Natural killer cell (primary cell): ENCODE measurements at regions not wholly inside any gene's neighbourhood (a gene's known extent, or its start where the extent isn't known, plus 50 kb on each side); places are given as distances from the start of the nearest gene placed in this dataset.
A peak's percentile ranks its signal among the peaks of the same experiment; 100 is the strongest.

Experiments
- ATAC-seq, 3 donors: fragments of 150-1000 bp in 2 of 3; fragments of 200-7000 bp in 1 of 3; cut with Tn5 transposase; 1 replicate in 1 of 3; 2 replicates in 2 of 3; pipeline ENCODE4 v1.10.0; 2021; ENCODE audit warnings: mild to moderate bottlenecking in 2 of 3, moderate library complexity in 2 of 3
- DNase-seq, 2 donors: peaks; one replicate each; pipeline versions ENCODE4 v3.0.0 to v3.0.0-alpha.2; 2013 to 2021; ENCODE audit warnings: mixed read lengths in 1 of 2
- H3K27ac ChIP-seq: one replicate; pipeline ENCODE4 v1.5.1; 2013; ENCODE audit warnings: mild to moderate bottlenecking, low read length
- H3K27me3 ChIP-seq: one replicate; pipeline ENCODE4 v1.6.1; 2013; ENCODE audit warnings: low read length; ENCODE audit not compliant: control insufficient read depth, insufficient read depth
- H3K36me3 ChIP-seq: one replicate; pipeline ENCODE4 v1.6.1; 2013; ENCODE audit warnings: low read length; ENCODE audit not compliant: control insufficient read depth, insufficient read depth
- H3K4me1 ChIP-seq: one replicate; pipeline ENCODE4 v1.6.1; 2013; ENCODE audit warnings: low read length; ENCODE audit not compliant: control insufficient read depth, insufficient read depth
- H3K4me3 ChIP-seq: one replicate; pipeline ENCODE4 v1.5.1; 2013; ENCODE audit warnings: low read length
- H3K9me3 ChIP-seq: one replicate; pipeline ENCODE4 v1.6.1; 2013; ENCODE audit warnings: low read length; ENCODE audit not compliant: control insufficient read depth, insufficient read depth
- H3K27ac Mint-ChIP-seq, 2 donors: one replicate each; pipeline ENCODE4 v1.8.0; 2022; ENCODE audit warnings: mild to moderate bottlenecking in 2 of 2, mixed read lengths in 2 of 2, moderate library complexity in 1 of 2
- H3K27me3 Mint-ChIP-seq, 2 donors: one replicate each; pipeline ENCODE4 v1.8.0; 2022; ENCODE audit warnings: low read depth in 2 of 2, mixed read lengths in 2 of 2
- H3K36me3 Mint-ChIP-seq: one replicate; pipeline ENCODE4 v1.8.0; 2022; ENCODE audit warnings: mixed read lengths
- H3K4me1 Mint-ChIP-seq, 2 donors: one replicate each; pipeline ENCODE4 v1.8.0; 2022; ENCODE audit warnings: mixed read lengths in 2 of 2
- H3K4me3 Mint-ChIP-seq: one replicate; pipeline ENCODE4 v1.8.0; 2022; ENCODE audit warnings: mild to moderate bottlenecking, moderate library complexity, mixed read lengths
- H3K9me3 Mint-ChIP-seq, 2 donors: one replicate each; pipeline ENCODE4 v1.8.0; 2022; ENCODE audit warnings: mixed read lengths in 2 of 2
- WGBS: methylation state at CpG from one replicate; pipeline ENCODE4 v1.1.7; 2013; ENCODE audit warnings: missing lambda C conversion rate; ENCODE audit not compliant: insufficient coverage; 5-methylcytosine and 5-hydroxymethylcytosine counted together
- intact Hi-C: fragments of 100-400 bp; cut with micrococcal nuclease; formaldehyde crosslinking; loops from one replicate; pipeline ENCODE4 v1.14.2; 2022
- TF ChIP-seq, protein P1 (sequence below): fragments of 200-600 bp; IDR thresholded peaks from one replicate; pipeline ENCODE4 v1.8.0; 2022; ENCODE audit warnings: antibody characterized with exemption

DNA sequence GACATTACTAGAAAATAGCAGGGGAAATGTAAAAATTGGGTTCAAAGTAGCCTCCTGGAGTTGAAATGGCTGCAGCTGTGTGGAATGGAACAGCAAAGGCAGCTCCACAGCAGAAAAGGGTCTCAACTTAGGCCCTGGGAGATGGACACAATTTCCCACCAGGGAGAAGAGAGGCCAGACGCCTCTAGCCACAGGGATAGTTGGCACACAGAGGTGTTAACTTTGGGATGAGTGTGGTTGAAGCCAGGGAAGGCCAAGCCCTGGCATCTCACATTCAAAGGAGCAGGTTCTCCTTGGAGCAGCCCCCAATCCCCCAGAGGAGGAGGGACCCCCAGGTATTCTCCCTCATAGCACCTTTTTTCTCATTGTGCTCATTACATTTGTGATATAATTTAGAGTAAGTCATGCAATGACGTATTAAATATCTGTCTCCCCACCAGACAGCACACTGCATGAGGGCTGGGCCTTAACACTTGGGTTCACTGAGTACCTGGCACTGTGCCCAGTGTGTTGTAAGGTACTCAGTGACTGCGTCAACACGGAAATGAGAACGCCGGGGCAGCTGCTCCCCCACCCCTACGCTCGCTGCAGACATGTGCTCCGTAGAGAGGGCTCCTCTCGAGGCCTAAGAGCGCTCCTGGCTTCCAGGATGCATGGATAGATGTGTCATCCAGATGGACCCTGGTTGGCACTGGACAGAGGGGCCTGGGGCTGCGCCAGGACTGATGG lies 76.0 kb upstream of the CD93 start:
- Mint-ChIP-seq H3K4me3 (no peak overlapping the region), H3K9me3 (no peaks in the 10 kb centered on the region), H3K4me1 (peaks cover 8 to 11% of the 10 kb centered on the region in 2 donors), H3K27me3 (no peaks in the 10 kb centered on the region), H3K27ac (no peak overlapping the region), H3K36me3 (no peaks in the 10 kb centered on the region)
- Histone ChIP-seq H3K4me3 (no peak overlapping the region), H3K27ac (no peak overlapping the region), H3K4me1 (peaks cover 18% of the 10 kb centered on the region), H3K27me3 (no peaks in the 10 kb centered on the region), H3K36me3 (no peaks in the 10 kb centered on the region), H3K9me3 (no peaks in the 10 kb centered on the region)
- intact Hi-C loops: no loop called here
- TF ChIP-seq, protein P1, sequence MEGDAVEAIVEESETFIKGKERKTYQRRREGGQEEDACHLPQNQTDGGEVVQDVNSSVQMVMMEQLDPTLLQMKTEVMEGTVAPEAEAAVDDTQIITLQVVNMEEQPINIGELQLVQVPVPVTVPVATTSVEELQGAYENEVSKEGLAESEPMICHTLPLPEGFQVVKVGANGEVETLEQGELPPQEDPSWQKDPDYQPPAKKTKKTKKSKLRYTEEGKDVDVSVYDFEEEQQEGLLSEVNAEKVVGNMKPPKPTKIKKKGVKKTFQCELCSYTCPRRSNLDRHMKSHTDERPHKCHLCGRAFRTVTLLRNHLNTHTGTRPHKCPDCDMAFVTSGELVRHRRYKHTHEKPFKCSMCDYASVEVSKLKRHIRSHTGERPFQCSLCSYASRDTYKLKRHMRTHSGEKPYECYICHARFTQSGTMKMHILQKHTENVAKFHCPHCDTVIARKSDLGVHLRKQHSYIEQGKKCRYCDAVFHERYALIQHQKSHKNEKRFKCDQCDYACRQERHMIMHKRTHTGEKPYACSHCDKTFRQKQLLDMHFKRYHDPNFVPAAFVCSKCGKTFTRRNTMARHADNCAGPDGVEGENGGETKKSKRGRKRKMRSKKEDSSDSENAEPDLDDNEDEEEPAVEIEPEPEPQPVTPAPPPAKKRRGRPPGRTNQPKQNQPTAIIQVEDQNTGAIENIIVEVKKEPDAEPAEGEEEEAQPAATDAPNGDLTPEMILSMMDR: no peak
- ATAC-seq: peak; percentile 57 to 68 (median 67)
- 77% methylated on average over 11 of the region's 12 CpGs for WGBS
- DNase-seq: peak in 1 of 2 donors; percentile 51

DNA sequence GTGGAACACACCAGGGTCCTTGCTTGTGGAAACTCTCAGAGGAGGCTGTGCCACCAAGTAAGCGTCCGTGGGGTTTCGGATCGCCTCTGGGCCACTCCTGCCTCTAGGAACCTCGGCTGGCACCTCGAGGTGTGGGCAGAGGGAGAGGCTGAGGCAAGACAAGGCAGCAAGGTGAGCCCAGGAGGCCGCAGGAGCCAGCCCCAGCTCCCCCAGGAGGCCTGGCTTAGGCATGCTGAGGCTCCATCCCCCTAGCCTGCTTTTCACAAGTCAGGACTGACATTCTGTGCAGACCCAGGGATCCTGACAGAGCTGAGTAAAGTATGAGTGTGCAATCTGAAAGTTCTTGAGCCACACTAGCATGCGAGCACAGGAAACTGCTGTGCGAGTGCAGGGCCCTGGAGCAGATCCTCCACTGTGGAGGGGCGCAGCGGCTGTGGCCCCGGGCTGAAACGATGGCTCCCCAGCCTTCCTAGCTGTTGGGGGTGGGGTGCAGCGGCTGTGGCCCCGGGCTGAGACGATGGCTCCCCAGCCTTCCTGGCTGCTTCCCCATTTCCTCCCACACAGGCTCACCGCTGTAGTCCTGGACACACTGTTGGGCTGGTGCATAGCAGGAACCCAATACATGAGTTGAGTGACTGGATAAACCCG lies 75.2 kb upstream of the CD93 start:
- ATAC-seq (no peak), DNase-seq (no peak)
- peaks cover 18% of the 10 kb centered on the region for H3K4me1 ChIP-seq
- 47% methylated on average over 17 of the region's 18 CpGs for WGBS
- Mint-ChIP-seq H3K27ac (no peak overlapping the region), H3K4me3 (no peak overlapping the region), H3K4me1 (peaks cover 8 to 11% of the 10 kb centered on the region in 2 donors), H3K36me3 (no peaks in the 10 kb centered on the region), H3K27me3 (no peaks in the 10 kb centered on the region), H3K9me3 (no peaks in the 10 kb centered on the region)
- intact Hi-C loops: no loop called here
- H3K36me3 ChIP-seq: no peaks in the 10 kb centered on the region
- H3K27me3 ChIP-seq: no peaks in the 10 kb centered on the region
- no peak overlapping the region for H3K27ac ChIP-seq
- H3K4me3 ChIP-seq: no peak overlapping the region
- TF ChIP-seq, protein P1: no peak
- H3K9me3 ChIP-seq: no peaks in the 10 kb centered on the region

DNA sequence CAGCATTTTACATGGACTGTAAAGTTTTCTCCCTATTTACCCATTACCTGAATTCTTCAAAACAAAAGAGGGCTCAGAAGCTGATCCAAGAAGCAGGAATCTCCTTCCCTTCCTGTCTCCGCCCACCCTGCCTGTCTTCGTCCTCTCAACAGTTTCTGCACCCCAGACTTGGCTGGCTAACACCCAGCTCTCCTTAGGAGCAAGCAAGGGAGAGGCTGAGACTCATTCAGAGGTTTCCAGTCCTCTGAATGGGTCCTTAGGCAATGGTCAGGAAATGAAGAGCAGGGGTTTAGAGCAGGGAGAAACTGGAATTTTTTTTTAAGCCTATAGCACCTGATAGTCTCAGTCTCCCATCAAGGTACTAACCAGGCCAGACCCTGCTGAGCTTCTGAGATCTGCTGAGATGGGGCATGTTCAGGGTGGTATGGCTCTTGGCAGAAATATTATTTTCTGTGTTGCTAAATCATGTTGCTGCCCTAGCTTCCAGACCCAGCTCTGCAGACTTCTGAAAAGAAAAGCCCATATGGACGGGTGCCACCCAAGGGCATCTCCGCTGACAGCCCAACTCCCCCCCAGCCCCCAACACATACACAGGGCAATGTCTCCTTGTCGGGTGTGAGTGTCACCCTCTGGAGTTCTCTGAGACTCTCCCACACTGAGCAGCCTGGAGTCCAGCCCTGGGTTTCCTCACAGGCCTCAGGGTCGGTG lies 74.6 kb upstream of the CD93 start:
- H3K4me1 Mint-ChIP-seq: peaks cover 10 to 13% of the 10 kb centered on the region in 2 donors
- TF ChIP-seq, protein P1: no peak
- intact Hi-C loops: no loop called here
- H3K27me3 ChIP-seq: no peaks in the 10 kb centered on the region
- H3K4me3 Mint-ChIP-seq: no peak overlapping the region
- DNase-seq (no peak), ATAC-seq (no peak)
- no peaks in the 10 kb centered on the region for H3K36me3 Mint-ChIP-seq
- no peaks in the 10 kb centered on the region for H3K27me3 Mint-ChIP-seq
- no peaks in the 10 kb centered on the region for H3K9me3 Mint-ChIP-seq
- H3K36me3 ChIP-seq: no peaks in the 10 kb centered on the region
- H3K4me3 ChIP-seq: no peak overlapping the region
- H3K27ac ChIP-seq: no peak overlapping the region
- no peaks in the 10 kb centered on the region for H3K9me3 ChIP-seq
- 85% methylated on average over 6 of the region's 6 CpGs for WGBS
- no peak overlapping the region for H3K27ac Mint-ChIP-seq
- peaks cover 18% of the 10 kb centered on the region for H3K4me1 ChIP-seq
